Osteoblast (primary cell): ENCODE measurements at regions not wholly inside any gene's neighbourhood (a gene's known extent, or its start where the extent isn't known, plus 50 kb on each side); places are given as distances from the start of the nearest gene placed in this dataset.
A peak's percentile ranks its signal among the peaks of the same experiment; 100 is the strongest.
"Not testable (repeated sequence)": the region's sequence is repeated elsewhere in the genome, so short reads cannot be mapped to it uniquely, and the experiment has no call there.

Source experiments
- DNase-seq: peaks from one replicate; pipeline ENCODE4 v3.0.0; 2011; ENCODE audit warnings: low spot score, mixed read lengths; ENCODE audit not compliant: insufficient read length; ENCODE audit errors: missing footprints
- H2AFZ ChIP-seq: 2 replicates; pipeline ENCODE4 v1.6.0; 2011; ENCODE audit warnings: mild to moderate bottlenecking, low read length
- H3K27ac ChIP-seq: 2 replicates; pipeline ENCODE4 v1.5.1; 2011; ENCODE audit warnings: mild to moderate bottlenecking, low read depth, low read length, moderate library complexity
- H3K27me3 ChIP-seq: 2 replicates; pipeline ENCODE4 v1.6.0; 2012; ENCODE audit warnings: mild to moderate bottlenecking, control low read depth, inconsistent platforms, low read length, moderate library complexity; ENCODE audit not compliant: insufficient read depth
- H3K36me3 ChIP-seq: 2 replicates; pipeline ENCODE4 v1.5.1; 2011; ENCODE audit warnings: mild to moderate bottlenecking, low read length, control low read depth, moderate library complexity; ENCODE audit not compliant: insufficient read depth
- H3K4me1 ChIP-seq: 2 replicates; pipeline ENCODE4 v1.5.1; 2011; ENCODE audit warnings: mild to moderate bottlenecking, low read length, control low read depth, moderate library complexity; ENCODE audit not compliant: insufficient read depth
- H3K4me2 ChIP-seq: 2 replicates; pipeline ENCODE4 v1.6.0; 2011; ENCODE audit warnings: mild to moderate bottlenecking, low read length; ENCODE audit not compliant: insufficient read depth
- H3K4me3 ChIP-seq: fragments of 200-600 bp; sonication (generic); 3 replicates; pipeline ENCODE4 v1.5.1; 2012; ENCODE audit warnings: mild to moderate bottlenecking, low read length, inconsistent platforms; ENCODE audit not compliant: insufficient read depth
- H3K79me2 ChIP-seq: 2 replicates; pipeline ENCODE4 v1.6.0; 2012; ENCODE audit warnings: mild to moderate bottlenecking, low read length, control low read depth, inconsistent platforms; ENCODE audit not compliant: insufficient read depth
- H3K9me3 ChIP-seq: 2 replicates; pipeline ENCODE4 v1.5.1; 2011; ENCODE audit warnings: low read depth, low read length, control low read depth
- H4K20me1 ChIP-seq: 2 replicates; pipeline ENCODE4 v1.6.0; 2012; ENCODE audit warnings: mild to moderate bottlenecking, low read length, control low read depth; ENCODE audit not compliant: insufficient read depth
- TF ChIP-seq, protein P1 (sequence below): IDR thresholded peaks from 2 replicates; pipeline ENCODE4 v1.5.1; 2011; ENCODE audit warnings: mild to moderate bottlenecking, low read depth, low read length, moderate library complexity; ENCODE audit errors: extremely low read depth

GRCh38 chrX:120726294-120726693 lies 96.4 kb upstream of the C1GALT1C1 start:
- Histone ChIP-seq H3K27me3 (no peaks in the 10 kb centered on the region), H2AFZ (peak overlapping the region; percentile 53), H3K36me3 (no peaks in the 10 kb centered on the region), H3K4me2 (no peak overlapping the region), H3K27ac (no peak overlapping the region), H3K4me3 (no peak overlapping the region), H3K4me1 (no peaks in the 10 kb centered on the region), H3K9me3 (no peaks in the 10 kb centered on the region), H3K79me2 (no peaks in the 10 kb centered on the region), H4K20me1 (no peaks in the 10 kb centered on the region)
- TF ChIP-seq, protein P1, sequence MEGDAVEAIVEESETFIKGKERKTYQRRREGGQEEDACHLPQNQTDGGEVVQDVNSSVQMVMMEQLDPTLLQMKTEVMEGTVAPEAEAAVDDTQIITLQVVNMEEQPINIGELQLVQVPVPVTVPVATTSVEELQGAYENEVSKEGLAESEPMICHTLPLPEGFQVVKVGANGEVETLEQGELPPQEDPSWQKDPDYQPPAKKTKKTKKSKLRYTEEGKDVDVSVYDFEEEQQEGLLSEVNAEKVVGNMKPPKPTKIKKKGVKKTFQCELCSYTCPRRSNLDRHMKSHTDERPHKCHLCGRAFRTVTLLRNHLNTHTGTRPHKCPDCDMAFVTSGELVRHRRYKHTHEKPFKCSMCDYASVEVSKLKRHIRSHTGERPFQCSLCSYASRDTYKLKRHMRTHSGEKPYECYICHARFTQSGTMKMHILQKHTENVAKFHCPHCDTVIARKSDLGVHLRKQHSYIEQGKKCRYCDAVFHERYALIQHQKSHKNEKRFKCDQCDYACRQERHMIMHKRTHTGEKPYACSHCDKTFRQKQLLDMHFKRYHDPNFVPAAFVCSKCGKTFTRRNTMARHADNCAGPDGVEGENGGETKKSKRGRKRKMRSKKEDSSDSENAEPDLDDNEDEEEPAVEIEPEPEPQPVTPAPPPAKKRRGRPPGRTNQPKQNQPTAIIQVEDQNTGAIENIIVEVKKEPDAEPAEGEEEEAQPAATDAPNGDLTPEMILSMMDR, result no peak
- DNase-seq, result no peak

GRCh38 chrX:120725874-120726273 lies 96.0 kb upstream of the C1GALT1C1 start:
- Histone ChIP-seq H3K4me1 (no peaks in the 10 kb centered on the region), H3K27ac (no peak overlapping the region), H3K27me3 (no peaks in the 10 kb centered on the region), H3K79me2 (no peaks in the 10 kb centered on the region), H3K4me3 (no peak overlapping the region), H2AFZ (no peak overlapping the region), H3K9me3 (no peaks in the 10 kb centered on the region), H3K36me3 (no peaks in the 10 kb centered on the region), H3K4me2 (no peak overlapping the region), H4K20me1 (no peaks in the 10 kb centered on the region)
- DNase-seq, result no peak
- TF ChIP-seq, protein P1, result no peak

DNA sequence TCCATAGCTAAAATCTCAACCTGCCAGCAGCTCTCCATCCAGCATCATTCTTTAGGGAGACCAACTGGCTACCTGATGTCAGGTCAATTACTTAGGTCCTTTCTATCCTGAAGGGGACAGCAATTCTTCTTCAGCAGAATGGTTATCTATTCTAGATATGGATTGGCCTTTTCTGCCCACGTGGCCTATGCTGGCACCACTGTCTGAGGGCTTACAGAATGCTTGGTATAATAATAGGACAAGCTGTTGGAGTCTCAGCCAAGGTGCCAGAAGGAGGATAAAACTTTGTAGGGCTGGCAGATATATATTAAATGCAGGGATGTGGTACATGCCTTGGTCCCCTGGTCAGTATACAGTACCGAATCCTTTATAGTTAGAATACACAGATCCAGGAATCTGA lies 89.8 kb upstream of the C1GALT1C1 start:
- Histone ChIP-seq H3K4me3 (no peak overlapping the region), H3K4me2 (no peak overlapping the region), H3K36me3 (no peaks in the 10 kb centered on the region), H3K79me2 (no peaks in the 10 kb centered on the region), H3K27ac (no peak overlapping the region), H2AFZ (no peak overlapping the region), H3K9me3 (no peaks in the 10 kb centered on the region), H3K4me1 (peaks cover 3% of the 10 kb centered on the region), H4K20me1 (no peaks in the 10 kb centered on the region), H3K27me3 (no peaks in the 10 kb centered on the region)
- no peak for DNase-seq
- TF ChIP-seq, protein P1, result no peak

DNA sequence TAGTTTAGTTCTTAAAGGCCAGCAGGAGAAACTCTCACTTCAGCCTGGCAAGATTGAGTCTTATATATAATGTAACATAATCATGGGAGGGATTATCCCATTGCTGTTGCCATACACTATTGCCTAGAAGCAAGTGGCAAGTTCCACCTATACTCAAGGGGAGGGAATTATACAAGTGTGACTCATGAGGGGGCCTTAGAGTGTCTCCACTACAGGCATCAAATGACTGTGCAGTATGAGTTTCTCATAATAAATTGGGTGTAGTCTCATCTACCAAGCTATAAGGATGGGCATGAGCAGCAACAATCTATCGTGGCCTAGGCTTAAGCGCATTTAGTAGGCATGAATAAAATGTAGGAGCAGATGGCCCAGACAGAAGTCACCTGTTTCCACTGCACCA lies 89.1 kb upstream of the C1GALT1C1 start:
- peaks cover 3% of the 10 kb centered on the region for H3K4me1 ChIP-seq
- no peaks in the 10 kb centered on the region for H3K36me3 ChIP-seq
- no peaks in the 10 kb centered on the region for H3K27me3 ChIP-seq
- H4K20me1 ChIP-seq, result no peaks in the 10 kb centered on the region
- H3K27ac ChIP-seq, result no peak overlapping the region
- H3K9me3 ChIP-seq, result no peaks in the 10 kb centered on the region
- no peak for DNase-seq
- H3K4me2 ChIP-seq, result no peak overlapping the region
- H2AFZ ChIP-seq, result no peak overlapping the region
- no peak overlapping the region for H3K4me3 ChIP-seq
- TF ChIP-seq, protein P1, result no peak
- H3K79me2 ChIP-seq, result no peaks in the 10 kb centered on the region

GRCh38 chrX:120702337-120702736 lies 72.5 kb upstream of the C1GALT1C1 start:
- H2AFZ ChIP-seq, H3K27me3 ChIP-seq, DNase-seq, H3K27ac ChIP-seq, H3K4me2 ChIP-seq, H3K9me3 ChIP-seq, H3K4me1 ChIP-seq, H4K20me1 ChIP-seq, H3K36me3 ChIP-seq, H3K4me3 ChIP-seq, H3K79me2 ChIP-seq: not testable (repeated sequence)
